SK-MEL-5 (cell line): ENCODE measurements at regions not wholly inside any gene's neighbourhood (a gene's known extent, or its start where the extent isn't known, plus 50 kb on each side); places are given as distances from the start of the nearest gene placed in this dataset.

Experiments
- DNase-seq: peaks from one replicate; pipeline ENCODE4 v3.0.0-alpha.2; 2016; ENCODE audit warnings: low read depth, low spot score
- in situ Hi-C: cut with HindIII; loops from 2 replicates; pipeline ENCODE4 v1.10.0; 2016; ENCODE audit warnings: low sequenced_read_pairs, high pct_unique_total_duplicates, low pct_unique_long_range_greater_than_20kb

DNA sequence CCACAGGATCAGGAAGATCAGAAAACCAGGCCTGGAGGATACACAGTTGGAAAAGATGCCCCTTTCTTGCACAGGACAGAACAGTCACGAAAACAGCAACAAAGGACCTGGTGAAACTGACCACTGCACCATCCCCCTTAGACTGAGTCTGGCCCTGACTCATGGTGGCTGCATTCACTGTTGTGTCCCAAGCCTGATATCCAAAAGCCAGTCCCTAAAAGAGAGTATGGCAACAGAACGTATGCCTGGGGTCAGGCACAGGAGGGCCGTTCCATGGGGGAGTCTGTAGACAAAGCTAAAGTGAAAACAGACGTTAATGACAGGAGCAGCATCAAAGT lies 301.1 kb upstream of the NBEA start:
- DNase-seq: no peak
- in situ Hi-C loops: no loop called here

- in situ Hi-C loops: no loop called here
- no peak for DNase-seq
These were observed 294.5 kb upstream of the NBEA start for GRCh38 chr13:34647379-34648150.

DNA sequence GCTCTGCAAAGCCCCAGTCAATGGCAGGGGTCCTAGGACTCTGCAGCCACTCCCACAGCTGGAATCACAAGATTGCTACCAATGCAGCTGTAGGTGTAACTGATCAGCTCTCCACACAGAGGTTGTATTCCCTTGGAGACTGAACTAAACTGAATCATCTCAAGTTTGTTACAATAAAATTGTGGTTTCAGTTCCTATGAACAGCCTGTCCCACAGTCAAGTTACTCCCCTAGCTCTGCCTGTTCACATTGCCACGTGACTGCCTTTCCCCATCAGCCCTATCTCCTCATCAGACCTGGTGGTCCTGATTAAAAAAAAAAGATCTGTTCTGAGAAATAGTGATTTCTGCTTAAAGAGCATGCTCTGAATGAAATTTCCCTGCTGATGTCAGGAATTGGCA lies 287.9 kb upstream of the NBEA start:
- DNase-seq: no peak
- in situ Hi-C loops: no loop called here

DNA sequence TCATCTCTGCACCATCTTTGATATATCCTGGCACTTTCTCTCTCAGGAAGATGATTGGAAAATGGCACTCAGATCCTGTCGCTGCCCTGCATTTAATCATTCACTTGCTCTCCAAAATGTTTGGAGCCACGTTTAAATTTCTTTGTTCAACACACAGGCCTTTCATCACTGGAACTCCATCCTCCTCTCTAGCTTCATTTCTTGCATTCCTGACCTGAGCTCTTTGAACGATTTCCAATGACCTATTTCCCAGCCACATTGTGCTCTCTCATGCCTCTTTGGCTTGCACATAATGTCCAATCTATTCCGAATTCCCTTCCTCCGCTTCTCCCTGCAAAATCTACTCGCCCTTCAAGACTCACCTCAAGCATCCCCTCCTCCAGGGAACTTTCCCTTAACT lies 287.4 kb upstream of the NBEA start:
- in situ Hi-C loops: no loop called here
- DNase-seq: no peak

- DNase-seq: no peak
- in situ Hi-C loops: no loop called here
These were observed 286.5 kb upstream of the NBEA start for GRCh38 chr13:34655554-34655953.

- DNase-seq: no peak
- in situ Hi-C loops: no loop called here
These were observed 284.4 kb upstream of the NBEA start for GRCh38 chr13:34657716-34658115.

- DNase-seq: no peak
- in situ Hi-C loops: no loop called here
These were observed 274.5 kb upstream of the NBEA start for GRCh38 chr13:34667286-34668218.

GRCh38 chr13:34671137-34671536 lies 270.9 kb upstream of the NBEA start:
- no peak for DNase-seq
- in situ Hi-C loops: no loop called here

DNA sequence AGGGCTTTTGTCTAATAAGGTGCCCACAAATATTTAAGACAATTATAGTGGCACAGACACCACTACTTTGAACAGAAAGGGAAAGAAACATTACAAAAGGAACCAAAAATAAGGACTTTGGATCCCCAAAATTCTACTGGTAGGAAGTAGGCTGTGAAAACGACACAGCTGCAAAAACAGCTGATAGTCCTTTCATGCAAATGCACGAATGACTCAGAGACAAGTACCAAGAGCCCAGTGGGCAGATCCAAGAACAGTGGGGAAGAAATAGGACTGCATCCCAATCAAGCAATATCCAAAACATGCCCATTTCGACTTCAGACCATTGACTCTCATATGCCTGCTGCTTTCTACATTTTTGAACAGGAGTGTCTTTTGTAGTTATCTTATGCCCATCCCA lies 269.4 kb upstream of the NBEA start:
- in situ Hi-C loops: no loop called here
- DNase-seq: no peak

DNA sequence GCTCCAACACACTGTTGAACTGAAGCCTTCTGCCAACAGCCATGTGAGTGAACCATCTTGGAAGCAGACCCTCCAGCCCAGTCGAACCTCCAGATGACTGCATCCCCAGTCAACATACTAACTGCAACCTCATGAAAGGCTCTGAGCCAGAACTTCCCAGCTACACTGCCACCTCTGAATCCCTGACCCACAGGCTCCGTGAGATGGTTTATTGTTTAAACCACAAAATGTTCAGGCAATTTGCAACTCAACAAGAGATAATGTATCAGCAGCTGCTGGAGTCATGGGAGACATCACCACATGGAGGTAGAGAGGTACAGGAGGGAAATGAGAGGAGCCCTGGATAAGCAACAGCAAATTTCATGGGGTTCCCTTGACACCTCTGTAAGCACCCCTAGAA lies 266.4 kb upstream of the NBEA start:
- DNase-seq: no peak

DNA sequence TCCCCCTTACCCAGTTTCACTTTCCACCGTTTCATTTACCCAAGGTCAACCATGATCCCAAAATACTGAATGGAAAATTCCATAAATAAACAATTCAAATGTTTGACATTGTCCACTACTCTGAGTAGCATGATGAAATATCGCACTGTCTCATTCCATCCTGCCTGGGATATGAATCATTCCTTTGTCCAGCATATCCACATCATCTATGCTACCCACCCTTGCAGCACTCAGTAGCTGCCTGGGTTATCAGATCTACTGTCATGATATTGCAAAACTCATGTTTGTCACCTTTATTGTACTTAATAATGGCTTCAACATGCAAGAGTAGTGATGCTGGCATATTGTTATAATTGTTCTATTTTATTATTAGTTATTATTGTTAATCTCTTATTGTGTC lies 263.9 kb upstream of the NBEA start:
- peak; percentile 73 for DNase-seq
- in situ Hi-C loops: no loop called here

More for the DNA sequence above, 266.4 kb upstream of the NBEA start:
- in situ Hi-C loops: no loop called here

DNA sequence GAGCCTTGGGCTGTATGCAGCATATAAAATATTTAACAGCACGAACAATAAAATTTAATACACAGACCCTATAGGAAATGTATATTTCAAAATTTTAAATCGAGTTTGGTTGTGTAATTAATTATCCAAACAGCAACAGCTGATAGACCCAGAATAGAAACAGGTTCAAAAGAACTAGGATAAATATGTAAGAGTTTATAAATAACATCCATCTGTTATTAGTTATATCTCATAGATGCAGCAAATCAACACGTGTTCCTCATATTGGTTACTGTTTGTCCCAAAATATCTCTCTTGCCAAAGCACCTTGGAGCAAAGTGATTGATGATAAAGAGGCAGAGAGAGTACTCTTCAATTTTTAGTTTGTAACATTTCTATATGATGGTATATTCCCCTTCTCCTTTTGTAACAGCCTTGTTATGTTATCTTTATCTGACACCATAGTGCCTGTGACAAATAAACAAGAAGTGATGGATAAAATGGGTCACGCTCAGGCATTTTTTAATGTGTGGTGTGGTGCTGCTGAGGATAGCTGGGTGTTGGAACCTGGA lies 260.6 kb upstream of the NBEA start:
- in situ Hi-C loops: no loop called here
- DNase-seq: no peak

- in situ Hi-C loops: no loop called here
These were observed 247.0 kb upstream of the NBEA start for GRCh38 chr13:34695063-34695462.

GRCh38 chr13:34696296-34696695 lies 245.8 kb upstream of the NBEA start:
- DNase-seq: no peak
- in situ Hi-C loops: no loop called here

More at GRCh38 chr13:34695063-34695462, 247.0 kb upstream of the NBEA start:
- no peak for DNase-seq

- no peak for DNase-seq
- in situ Hi-C loops: no loop called here
These were observed 245.3 kb upstream of the NBEA start for GRCh38 chr13:34696741-34697140.

- DNase-seq: no peak
- in situ Hi-C loops: no loop called here
These were observed 243.1 kb upstream of the NBEA start for GRCh38 chr13:34698945-34699344.

- DNase-seq: no peak
- in situ Hi-C loops: no loop called here
These were observed 241.9 kb upstream of the NBEA start for GRCh38 chr13:34700155-34700554.

GRCh38 chr13:34701919-34702318 lies 240.2 kb upstream of the NBEA start:
- in situ Hi-C loops: no loop called here
- no peak for DNase-seq
